ENCODE measurements at regions not wholly inside any gene's neighbourhood (a gene's known extent, or its start where the extent isn't known, plus 50 kb on each side); places are given as distances from the start of the nearest gene placed in this dataset.

DNA sequence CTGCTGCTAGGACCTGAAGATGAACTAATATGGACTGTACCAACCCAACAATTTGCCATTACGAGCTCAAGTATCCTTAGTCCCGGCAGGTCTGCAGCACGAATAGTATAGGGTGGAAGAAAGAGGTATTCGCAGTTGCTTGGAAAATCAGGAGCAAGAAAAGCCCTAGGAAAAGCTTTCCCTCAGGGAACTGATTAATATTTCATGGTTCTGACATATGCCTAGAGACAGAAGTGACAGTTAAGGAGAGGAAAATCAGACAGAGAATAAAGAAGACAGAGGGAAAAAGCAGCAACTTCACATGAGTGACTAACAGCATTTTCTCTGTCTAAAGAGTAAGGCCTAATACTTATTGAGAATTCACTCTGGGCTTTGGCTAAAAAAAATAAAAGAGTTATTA lies 602.9 kb upstream of the ATP2B1 start:
- no peak for DNase-seq (ENCODE audit: low read depth)

DNA sequence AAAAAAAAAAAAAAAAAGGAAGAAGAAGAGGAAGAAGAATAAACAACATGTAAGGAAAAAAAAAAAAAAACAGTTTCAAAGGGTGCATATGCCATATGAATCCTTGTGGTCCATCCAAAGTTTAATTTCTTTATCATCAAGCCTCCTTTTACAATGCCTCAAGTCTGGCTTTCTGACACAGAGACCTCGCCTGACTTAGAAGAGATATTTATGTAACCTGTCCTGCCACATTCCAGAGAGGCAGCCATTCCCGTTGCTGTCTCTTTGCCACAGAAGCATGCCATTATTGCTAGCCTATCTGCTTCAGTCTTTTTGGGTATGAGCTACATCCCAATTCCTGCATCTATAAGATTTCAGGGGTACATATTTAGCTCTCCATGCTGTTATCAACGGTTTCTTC lies 596.7 kb upstream of the ATP2B1 start:
- no peak for DNase-seq (ENCODE audit: low read depth)

DNA sequence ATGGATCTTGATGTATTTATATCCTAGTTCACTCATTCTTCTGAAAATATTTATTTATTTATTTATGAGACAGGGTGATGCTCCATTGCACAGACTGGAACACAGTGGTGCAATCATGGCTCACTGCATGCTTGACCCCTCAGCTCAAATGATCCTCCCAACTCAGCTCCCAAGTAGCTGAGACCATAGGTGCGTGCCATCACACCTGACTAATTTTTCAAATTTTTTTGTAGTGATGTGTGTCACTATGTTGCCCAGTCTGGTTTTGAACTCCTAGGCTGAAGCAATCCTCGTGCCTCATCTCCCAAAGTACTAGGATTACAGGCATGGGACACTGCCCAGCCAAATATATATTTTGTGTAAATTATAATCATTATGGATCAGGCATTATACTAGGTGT lies 595.6 kb upstream of the ATP2B1 start:
- no peak for DNase-seq (ENCODE audit: low read depth)

DNA sequence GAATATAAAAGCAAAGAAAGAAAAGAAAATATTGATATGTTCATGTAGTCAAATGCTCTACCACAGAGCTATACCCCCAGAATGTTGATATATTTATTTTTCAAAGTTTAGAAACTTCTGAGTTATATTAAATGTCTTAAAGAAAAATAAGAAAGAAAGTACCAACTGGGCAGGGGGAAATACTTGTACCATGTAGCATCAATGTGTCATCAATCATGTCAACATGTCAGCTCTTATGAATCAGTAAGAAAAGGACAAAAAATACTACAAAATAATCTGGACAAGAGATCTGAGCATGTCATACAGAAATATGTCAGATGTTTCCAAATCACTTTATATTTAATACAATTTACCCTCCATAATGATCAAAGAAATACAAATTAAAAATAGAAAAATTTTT lies 595.1 kb upstream of the ATP2B1 start:
- DNase-seq (ENCODE audit: low read depth), result no peak

DNA sequence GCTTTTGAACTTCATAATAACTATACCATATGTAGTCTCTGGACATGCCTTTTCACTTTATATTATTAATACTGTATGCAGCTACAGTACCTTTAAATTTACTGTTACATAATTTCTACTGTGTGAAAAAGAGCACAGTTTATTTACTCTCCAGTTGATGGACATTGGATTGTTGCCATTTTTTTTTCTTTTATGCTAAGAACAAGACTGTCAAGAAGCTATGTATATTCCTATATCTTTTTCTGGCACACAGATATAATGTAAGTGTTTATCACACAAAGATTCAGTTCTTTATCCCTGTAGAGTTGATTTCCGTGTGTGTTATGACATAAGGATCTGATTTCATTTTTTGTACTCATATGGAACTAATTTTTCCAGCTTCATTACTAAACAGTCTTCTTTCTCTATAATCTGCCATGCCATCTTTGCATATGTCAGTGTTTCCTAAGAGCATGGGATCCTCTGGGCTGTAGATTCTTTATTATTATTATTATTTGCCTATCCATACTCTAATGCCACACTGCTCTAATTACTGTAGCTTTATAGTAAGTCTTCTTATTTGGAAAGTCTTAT lies 593.0 kb upstream of the ATP2B1 start:
- no peak for DNase-seq (ENCODE audit: low read depth)

DNA sequence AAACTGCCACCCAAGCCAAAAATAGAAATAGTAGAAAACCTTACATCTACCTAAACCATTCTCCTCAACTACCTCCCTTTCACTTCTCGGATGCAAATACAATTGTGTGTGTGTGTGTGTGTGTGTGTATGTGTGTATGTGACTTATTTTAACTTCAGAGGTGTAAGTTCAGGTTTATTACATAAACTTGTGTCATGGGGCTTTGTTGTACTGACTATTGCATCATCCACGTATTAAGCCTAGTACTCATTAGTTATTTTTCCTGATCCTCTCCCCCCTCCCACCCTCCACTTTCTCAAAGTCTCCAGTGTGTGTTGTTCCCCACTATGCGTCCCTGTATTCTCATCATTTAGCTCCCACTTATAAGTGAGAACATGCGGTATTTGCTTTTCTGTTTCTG lies 592.5 kb upstream of the ATP2B1 start:
- no peak for DNase-seq (ENCODE audit: low read depth)

DNA sequence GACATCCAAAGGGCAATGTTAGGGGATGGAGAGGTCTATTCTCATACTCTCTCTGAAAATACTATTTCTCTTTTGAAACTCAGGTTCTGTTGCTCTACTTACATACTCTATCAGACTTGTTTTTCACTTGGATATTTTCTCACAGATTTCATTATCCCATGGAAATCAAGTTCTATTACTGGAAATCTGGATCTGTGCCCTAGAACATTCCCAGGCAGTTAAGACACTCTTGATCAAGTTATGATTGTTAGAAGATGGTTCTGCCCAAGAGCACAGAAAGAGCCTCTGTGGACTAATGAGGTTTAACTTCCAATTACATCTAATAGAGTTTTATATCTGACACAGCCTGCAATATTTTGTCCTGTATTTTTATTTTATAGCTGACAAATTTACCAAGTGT lies 591.0 kb upstream of the ATP2B1 start:
- no peak for DNase-seq (ENCODE audit: low read depth)

DNA sequence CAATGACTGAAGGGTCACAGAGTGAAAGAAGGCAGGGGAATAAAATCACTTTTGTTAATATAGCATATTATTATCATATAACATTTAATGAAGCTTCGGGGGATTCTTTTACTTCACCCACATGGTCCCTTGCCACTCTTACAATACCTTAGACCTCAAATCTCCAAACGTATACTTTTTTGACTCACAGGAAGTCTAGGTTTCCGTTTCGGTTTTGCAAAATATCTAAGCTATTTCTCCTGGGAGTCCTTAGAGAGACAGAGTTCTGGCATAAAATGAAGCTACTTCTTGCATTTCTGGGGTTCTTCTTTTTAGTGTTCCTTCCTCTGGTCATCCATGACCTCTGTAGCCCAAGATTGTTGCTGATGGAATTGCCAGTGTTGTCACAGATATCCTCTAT lies 590.5 kb upstream of the ATP2B1 start:
- DNase-seq (ENCODE audit: low read depth), result no peak

DNA sequence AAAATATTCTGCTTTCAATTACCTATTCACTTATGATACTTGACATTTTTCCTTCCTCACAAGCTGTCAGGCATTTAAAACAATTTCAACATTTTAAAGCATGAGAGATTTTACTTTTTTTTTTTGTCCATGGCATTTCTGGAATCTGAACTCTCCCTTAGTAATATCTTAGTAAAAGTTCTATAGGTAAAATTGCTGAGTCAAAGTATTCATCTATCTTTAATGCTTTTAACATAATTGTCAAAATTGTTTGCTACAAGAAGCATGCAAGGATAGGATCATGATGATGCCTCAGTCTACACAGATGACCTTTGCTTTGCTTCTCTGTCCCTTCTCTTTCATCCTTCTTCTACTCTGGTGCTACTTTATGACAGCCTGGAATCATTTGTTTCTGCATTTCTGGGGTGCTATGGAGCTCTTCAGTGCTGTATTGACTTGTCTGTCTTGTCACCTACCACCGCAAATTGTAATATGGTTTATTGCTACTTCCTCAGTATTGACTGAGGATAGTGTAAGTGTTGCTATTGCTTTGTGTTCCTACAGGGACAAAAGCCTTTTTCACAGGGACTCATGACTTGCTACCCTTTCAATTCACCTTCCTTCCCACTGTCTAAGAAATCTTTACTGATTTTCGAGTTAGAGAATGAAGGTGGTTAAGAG lies 589.8 kb upstream of the ATP2B1 start:
- DNase-seq (ENCODE audit: low read depth), result no peak

DNA sequence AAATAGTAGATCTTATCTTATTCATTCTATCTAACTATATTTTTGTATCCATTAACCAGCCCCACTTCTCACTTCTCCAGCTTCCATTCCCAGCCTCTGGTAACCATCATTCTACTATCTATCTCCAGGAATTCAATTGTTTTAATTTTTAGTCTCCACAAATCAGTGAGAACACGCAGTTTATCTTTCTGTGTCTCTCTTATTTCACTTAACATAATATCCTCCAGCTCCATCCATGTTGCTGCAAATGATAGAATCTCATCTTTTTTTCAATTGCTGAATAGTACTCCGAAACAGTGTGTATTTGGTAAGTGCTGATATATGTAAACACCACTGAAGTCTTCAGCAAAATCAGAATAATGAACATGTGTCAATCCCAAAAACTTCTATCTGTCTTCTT lies 587.2 kb upstream of the ATP2B1 start:
- no peak for DNase-seq (ENCODE audit: low read depth)

DNA sequence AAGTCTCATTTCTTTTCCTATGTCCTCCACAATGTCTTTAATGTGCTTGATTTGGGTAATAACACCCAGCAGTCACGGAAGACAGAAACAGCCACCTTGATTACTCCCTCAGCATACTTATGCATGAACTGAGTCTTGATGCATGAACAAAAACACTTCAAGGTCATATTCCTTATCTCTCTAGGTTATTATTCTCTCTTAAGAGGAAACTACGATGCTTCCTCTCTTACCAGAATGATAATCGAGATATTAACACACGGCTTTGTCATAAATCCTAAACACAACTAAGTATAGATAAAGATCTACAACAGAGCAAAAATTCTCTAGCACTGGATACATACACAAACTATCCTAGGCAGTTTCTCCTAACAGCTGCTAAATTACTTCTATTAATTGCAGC lies 583.5 kb upstream of the ATP2B1 start:
- DNase-seq (ENCODE audit: low read depth), result no peak

DNA sequence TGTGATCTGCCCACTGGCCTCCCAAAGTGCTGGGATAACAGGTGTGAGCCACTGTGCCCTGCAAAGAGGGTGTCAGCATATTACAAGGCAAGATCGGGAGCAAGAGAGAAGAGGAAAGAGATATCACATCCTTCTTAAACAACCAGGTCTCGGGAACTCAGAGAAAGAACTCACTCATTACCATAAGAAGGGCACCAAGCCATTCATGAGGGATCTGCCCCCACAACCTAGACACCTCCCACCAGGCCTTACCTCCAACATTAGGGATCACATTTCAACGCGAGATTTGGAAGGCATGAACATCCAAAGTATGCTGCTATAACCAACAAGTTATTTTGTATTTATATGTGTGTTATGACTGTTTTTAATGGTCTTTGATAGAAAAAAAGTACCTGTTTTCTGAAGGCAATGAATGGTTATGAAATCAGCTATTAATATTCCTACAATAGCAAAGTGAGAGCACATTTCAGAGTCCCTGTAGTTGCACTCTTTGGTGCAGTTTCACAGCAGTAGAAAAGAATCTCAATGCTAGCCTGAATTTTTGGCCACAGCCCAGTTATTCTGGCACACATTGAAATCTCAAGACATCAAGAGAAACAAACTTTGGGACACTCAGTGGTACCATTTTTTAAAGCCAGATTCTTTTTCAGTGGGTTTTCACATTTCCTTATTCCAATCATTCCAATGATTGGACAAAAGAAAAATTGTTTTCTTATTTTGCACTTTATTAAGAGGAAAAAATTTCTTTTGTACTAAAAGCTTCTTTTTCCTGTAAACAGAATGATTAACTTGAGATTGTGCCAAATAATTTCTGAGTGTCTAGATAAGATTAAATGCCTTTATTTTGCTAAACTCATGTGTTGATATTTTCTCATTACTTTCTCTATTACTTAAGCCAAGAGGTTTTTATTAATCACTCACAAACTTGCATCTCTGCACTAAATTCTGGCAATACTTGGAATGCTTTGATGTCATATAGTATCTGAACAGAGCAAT lies 582.6 kb upstream of the ATP2B1 start:
- DNase-seq (ENCODE audit: low read depth), result no peak

DNA sequence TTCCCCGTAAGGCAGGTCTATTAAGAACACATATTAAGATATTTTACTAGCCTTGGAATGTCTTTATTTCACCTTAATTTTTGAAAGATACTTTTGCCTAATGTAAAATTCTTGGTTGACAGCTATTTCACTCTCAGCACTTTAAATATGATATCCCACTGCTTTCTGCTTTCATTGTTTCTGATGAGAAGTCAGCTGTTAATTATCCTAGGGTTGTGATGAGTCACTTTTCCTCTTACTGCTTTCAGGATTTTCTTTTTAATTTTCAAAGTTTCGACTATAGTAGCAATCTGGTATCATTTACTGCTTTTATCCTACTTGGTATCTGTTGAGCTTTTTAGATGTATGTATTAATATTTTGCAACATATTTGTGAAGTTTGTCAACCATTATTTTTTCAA lies 578.9 kb upstream of the ATP2B1 start:
- no peak for DNase-seq (ENCODE audit: low read depth)

DNA sequence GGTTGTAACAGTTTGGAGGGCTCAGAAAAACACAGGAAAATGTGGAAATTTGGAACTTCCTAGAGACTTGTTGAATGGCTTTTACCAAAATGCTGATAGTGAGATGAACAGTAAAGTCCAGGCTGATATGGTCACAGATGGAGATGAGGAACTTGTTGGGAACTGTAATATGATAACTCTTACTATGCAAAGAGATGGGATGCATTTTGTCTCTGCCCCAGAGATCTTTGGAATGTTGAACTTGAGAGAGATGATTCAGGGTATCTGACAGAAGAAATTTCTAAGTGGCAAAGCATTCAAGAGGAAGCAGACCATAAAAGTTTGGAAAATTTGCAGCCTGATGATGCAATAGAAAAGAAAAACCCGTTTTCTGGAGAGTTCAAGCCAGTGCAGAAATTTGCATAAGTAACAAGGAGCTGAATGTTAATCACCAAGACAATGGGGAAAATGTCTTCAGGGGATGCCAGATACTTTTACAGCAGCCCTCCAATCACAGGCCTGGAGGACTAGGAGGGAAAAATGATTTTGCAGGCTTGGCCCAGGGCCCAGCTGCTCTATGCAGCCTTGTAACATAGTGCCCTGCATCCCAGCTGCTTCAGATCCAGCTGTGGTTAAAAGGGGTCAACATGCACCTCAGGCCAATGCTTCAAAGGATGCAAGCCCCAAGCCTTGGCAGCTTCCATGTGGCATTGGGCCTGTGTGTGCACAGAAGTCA lies 572.7 kb upstream of the ATP2B1 start:
- DNase-seq (ENCODE audit: low read depth), result no peak

DNA sequence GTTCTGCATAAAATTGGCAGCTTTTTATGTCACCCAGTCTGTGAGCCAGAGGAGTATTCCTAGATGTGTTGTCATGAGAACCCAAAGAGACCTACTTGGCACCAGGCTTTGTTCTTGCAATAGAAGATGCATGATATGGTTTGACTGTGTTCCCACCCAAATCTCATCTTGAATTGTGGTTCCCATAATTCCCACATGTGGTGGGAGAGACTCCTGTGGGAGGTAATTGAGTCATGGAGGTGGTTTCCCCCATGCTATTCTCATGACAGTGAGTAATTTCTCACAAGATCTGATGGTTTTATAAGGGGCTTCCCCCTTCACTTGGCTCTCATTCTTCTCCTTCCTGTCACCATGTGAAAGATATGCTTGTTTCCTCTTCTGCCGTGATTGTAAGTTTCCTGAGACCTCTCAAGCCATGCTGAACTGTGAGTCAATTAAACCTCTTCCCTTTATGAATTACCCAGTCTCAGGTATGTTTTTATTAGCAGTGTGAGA lies 572.0 kb upstream of the ATP2B1 start:
- DNase-seq (ENCODE audit: low read depth), result no peak

DNA sequence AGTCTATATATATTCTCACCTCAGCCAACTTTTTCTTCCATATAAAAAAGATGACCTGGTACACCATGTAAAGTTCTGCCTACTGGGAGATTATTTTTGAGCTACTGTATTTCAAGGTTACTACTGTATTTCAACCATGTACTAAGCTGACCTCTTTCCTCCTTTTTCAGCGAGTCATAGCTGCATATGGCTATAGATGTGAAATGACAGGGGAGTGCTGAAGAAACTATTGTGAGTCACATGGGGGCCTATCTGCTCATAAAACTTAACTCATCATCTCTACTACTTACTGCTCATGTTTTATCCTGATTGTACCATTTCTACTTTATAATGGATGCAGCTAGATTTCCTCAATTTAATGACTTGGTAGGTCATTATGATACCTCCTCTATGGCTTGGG lies 571.4 kb upstream of the ATP2B1 start:
- no peak for DNase-seq (ENCODE audit: low read depth)

DNA sequence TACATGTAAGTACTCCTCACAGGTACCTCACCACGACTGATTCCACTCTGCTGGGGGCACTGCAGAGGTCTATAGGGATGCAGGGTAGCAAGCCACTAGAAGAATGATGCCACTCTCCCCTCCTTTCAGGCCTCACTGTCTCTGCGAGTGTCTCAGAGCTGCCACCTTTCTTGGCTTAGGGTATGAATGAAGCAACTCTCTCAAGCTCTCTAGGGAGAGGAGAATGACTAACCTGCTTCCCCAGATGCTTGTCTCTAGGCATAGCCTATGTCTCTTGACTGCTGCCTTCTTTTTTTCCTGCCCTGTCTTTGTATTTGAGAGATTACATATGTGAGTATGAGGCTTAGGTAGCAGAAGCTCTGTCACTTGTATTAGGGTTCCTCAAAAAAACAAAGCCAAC lies 566.5 kb upstream of the ATP2B1 start:
- no peak for DNase-seq (ENCODE audit: low read depth)

DNA sequence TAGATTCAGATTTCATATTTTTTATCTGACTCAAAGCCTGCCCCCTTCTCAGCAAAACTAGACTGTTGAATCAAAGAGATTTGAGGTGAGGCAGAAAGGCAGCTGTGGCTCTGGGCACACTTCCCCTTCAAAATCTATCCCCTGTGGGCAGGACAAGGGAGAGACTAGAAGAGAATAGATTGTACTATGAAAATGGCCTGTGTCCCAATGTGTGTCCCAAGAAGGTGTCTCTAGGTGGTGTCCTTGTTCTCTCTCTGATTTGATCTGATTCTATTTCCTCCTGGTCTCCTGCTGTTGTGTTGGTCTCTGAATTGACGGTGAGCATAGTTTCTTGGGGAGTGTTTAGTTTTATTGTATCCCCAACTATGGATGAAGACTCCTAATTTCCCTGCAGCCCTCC lies 565.8 kb upstream of the ATP2B1 start:
- DNase-seq (ENCODE audit: low read depth), result no peak

DNA sequence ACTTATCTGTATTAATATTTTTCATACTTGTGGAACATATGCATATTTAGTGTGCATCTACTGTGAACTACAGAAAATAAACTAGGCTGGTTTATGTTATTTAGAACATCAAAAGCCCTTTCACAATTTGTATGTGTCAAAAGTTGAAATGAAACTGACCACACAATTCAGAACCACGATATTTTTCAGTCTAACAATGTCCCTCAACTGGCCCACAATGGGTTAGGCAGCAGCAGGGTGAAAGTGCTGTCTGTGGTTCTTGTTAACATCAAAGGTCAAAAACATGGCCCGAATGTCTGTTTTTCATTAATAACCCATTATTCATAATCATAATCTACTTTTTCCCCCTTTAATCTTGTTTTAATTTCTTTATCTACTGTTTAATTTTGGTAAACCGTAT lies 559.9 kb upstream of the ATP2B1 start:
- DNase-seq (ENCODE audit: low read depth), result no peak

DNA sequence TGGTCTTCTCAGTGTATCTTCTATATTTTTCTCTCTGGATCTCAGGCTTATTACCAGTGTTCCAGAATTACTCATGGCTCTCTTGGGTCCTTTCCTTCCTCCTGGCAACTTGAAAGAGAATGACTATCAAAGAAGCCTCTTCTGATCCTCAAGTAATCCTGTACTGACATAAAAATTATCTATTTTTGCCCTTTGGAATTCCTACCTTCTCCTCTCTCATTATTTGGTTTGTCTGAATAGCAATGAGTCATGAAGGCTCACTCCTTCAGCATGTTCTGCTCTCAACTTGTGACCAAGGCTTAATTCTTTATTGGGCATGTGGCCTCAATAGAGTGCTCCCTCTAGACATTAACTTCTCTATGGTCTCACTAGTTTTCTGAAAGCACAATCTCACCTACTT lies 553.6 kb upstream of the ATP2B1 start:
- DNase-seq (ENCODE audit: low read depth), result no peak

DNA sequence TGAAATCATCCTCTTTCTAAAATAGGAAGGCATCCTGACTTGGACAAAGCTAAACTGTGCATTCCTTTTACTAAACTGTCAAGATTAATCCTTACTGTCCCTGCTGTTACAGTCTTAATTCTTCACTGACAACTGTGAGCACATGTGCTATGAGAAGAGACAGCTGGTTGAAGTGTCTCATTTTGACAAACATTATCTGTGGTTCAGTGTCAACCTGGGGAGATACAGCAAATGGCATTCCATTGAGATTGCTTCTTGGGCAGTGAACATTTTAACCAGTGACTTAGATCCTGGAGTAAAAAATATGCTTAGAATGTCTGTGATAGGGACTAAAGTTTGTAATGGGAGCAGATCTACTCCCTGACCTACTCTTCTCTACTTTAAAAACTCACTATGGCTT lies 552.6 kb upstream of the ATP2B1 start:
- no peak for DNase-seq (ENCODE audit: low read depth)

DNA sequence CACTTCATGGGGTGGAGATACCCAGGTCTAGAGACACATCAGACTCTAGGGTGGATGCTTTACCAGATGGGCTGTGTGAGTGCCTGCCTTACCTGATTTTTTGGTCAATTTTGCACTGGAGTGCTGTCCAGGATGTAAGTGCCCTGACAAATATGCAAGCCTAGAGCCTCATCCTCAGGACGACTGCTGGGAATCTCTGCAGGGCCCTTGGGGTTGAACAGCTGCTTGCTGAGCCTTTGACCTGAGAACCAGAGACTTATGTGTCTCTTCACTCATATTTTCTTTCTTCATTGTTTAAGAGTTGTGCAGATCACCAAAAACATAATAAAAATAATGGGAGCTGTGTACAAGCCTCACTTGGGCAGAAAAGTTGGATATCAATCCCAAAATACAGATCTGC lies 551.5 kb upstream of the ATP2B1 start:
- DNase-seq (ENCODE audit: low read depth), result no peak
